ENCODE measurements at regions not wholly inside any gene's neighbourhood (a gene's known extent, or its start where the extent isn't known, plus 50 kb on each side); places are given as distances from the start of the nearest gene placed in this dataset.

DNA sequence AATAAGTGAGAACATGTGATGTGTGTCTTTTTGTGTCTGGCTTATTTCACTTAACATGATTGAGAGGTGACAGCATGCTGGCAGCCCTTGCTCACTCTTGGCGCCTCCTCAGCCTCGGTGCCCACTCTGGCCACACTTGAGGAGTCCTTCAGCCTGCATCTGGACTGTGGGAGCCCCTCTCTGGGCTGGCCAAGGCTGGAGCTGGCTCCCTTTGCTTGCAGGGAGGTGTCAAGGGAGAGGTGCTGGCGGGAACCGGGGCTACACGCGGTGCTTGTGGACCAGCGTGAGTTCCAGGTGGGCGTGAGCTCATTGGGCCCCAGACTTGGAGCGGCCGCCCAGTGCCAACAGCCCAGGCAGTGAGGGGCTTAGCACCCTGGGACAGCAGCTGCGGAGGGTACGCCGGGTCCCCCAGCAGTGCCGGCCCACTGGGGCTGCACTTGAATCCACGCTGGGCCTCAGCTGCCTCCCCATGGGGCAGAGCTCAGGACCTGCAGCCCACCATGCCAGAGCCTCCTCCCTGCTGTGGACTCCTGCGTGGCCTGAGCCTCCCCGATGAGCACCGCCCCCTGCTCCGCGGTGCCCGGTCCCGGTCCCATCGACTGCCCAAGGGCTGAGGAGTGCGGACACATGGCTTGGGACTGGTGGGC, 658.6 kb downstream of the GRXCR1 start:
- TF ChIP-seq NR2C2 (CRISPR knock-in tag; IDR thresholded peaks at IDR 0.05) (no peak), NR2C2 (tag; IDR thresholded peaks at IDR 0.05) (no peak), HES1 (IDR thresholded peaks at IDR 0.05; ENCODE audit: low read depth) (no peak), KLF6 (CRISPR knock-in tag; IDR thresholded peaks at IDR 0.05; ENCODE audit: borderline replicate concordance) (no peak), MEF2D (tag; conservative IDR thresholded peaks at IDR 0.05; ENCODE audit: low read depth) (no peak), ZFP91 (CRISPR knock-in tag; IDR thresholded peaks at IDR 0.05) (no peak), LEF1 (IDR thresholded peaks at IDR 0.05) (no peak), MAZ (CRISPR knock-in tag; conservative IDR thresholded peaks at IDR 0.05 in 1 of 2, IDR thresholded peaks at IDR 0.05 in 1 of 2) (no peak), HCFC1 (IDR thresholded peaks at IDR 0.05; ENCODE audit: low read depth, low read length) (no peak), POLR2AphosphoS2 (IDR thresholded peaks at IDR 0.05; ENCODE audit: low read length) (no peak), GATAD2A (IDR thresholded peaks at IDR 0.05) (no peak), TCF3 (CRISPR knock-in tag; IDR thresholded peaks at IDR 0.05) (no peak), ARNT (IDR thresholded peaks at IDR 0.05) (no peak)
- TF ChIP-seq, protein P1, sequence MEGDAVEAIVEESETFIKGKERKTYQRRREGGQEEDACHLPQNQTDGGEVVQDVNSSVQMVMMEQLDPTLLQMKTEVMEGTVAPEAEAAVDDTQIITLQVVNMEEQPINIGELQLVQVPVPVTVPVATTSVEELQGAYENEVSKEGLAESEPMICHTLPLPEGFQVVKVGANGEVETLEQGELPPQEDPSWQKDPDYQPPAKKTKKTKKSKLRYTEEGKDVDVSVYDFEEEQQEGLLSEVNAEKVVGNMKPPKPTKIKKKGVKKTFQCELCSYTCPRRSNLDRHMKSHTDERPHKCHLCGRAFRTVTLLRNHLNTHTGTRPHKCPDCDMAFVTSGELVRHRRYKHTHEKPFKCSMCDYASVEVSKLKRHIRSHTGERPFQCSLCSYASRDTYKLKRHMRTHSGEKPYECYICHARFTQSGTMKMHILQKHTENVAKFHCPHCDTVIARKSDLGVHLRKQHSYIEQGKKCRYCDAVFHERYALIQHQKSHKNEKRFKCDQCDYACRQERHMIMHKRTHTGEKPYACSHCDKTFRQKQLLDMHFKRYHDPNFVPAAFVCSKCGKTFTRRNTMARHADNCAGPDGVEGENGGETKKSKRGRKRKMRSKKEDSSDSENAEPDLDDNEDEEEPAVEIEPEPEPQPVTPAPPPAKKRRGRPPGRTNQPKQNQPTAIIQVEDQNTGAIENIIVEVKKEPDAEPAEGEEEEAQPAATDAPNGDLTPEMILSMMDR (IDR thresholded peaks at IDR 0.05 in 2 of 3, conservative IDR thresholded peaks at IDR 0.05 in 1 of 3; ENCODE audit: insufficient read depth in 2 of 3, low read depth in 1 of 3, low read length in 3 of 3) = no peak
- TF ChIP-seq, protein P2, sequence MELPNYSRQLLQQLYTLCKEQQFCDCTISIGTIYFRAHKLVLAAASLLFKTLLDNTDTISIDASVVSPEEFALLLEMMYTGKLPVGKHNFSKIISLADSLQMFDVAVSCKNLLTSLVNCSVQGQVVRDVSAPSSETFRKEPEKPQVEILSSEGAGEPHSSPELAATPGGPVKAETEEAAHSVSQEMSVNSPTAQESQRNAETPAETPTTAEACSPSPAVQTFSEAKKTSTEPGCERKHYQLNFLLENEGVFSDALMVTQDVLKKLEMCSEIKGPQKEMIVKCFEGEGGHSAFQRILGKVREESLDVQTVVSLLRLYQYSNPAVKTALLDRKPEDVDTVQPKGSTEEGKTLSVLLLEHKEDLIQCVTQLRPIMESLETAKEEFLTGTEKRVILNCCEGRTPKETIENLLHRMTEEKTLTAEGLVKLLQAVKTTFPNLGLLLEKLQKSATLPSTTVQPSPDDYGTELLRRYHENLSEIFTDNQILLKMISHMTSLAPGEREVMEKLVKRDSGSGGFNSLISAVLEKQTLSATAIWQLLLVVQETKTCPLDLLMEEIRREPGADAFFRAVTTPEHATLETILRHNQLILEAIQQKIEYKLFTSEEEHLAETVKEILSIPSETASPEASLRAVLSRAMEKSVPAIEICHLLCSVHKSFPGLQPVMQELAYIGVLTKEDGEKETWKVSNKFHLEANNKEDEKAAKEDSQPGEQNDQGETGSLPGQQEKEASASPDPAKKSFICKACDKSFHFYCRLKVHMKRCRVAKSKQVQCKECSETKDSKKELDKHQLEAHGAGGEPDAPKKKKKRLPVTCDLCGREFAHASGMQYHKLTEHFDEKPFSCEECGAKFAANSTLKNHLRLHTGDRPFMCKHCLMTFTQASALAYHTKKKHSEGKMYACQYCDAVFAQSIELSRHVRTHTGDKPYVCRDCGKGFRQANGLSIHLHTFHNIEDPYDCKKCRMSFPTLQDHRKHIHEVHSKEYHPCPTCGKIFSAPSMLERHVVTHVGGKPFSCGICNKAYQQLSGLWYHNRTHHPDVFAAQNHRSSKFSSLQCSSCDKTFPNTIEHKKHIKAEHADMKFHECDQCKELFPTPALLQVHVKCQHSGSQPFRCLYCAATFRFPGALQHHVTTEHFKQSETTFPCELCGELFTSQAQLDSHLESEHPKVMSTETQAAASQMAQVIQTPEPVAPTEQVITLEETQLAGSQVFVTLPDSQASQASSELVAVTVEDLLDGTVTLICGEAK (IDR thresholded peaks at IDR 0.05) = no peak
- TF ChIP-seq, protein P2 (CRISPR knock-in tag; IDR thresholded peaks at IDR 0.05) = no peak
